CD4-positive, alpha-beta T cell (primary cell): ENCODE measurements at regions not wholly inside any gene's neighbourhood (a gene's known extent, or its start where the extent isn't known, plus 50 kb on each side); places are given as distances from the start of the nearest gene placed in this dataset.

Experiments
- ATAC-seq: fragments of 200-7000 bp; cut with Tn5 transposase; one replicate; pipeline ENCODE4 v1.10.0; 2022; ENCODE audit warnings: mild to moderate bottlenecking; ENCODE audit not compliant: poor library complexity
- CTCF ChIA-PET: fragments of 350-600 bp; sonication (Branson Sonifier 250); formaldehyde crosslinking; loops from one replicate; lab custom pipeline; 2021; ENCODE audit warnings: antibody characterized with exemption, inconsistent platforms; lab: Charles Lee
- POLR2A ChIA-PET: fragments of 350-600 bp; sonication (Branson Sonifier 250); formaldehyde crosslinking; loops from one replicate; lab custom pipeline; 2021; ENCODE audit warnings: antibody characterized with exemption, inconsistent platforms; lab: Charles Lee
- DNase-seq, 14 experiments: peaks; one replicate each; pipeline ENCODE4 v3.0.0-alpha.2; 2013 to 2020; ENCODE audit warnings: mixed read lengths in 2 of 14
- H3K27ac ChIP-seq, 2 donors: one replicate each; pipeline versions ENCODE4 v1.5.1 to v1.7.0; 2013; ENCODE audit warnings: low read length in 2 of 2, low read depth in 1 of 2, mild to moderate bottlenecking in 1 of 2
- H3K27me3 ChIP-seq, 2 experiments: 1 replicate in 1 of 2; 2 replicates in 1 of 2; pipeline versions ENCODE4 v1.6.1 to v1.7.0; 2013; ENCODE audit warnings: low read length in 2 of 2, control low read depth in 1 of 2, mild to moderate bottlenecking in 1 of 2, moderate library complexity in 1 of 2; ENCODE audit not compliant: insufficient read depth in 2 of 2, control insufficient read depth in 1 of 2
- H3K36me3 ChIP-seq: one replicate; pipeline ENCODE4 v1.6.1; 2013; ENCODE audit warnings: low read length, control low read depth; ENCODE audit not compliant: insufficient read depth
- H3K4me1 ChIP-seq: one replicate; pipeline ENCODE4 v1.6.1; 2013; ENCODE audit warnings: low read length, control low read depth; ENCODE audit not compliant: insufficient read depth
- H3K4me3 ChIP-seq: one replicate; pipeline ENCODE4 v1.5.1; 2013; ENCODE audit warnings: mild to moderate bottlenecking, low read length, moderate library complexity
- H3K9me3 ChIP-seq, 2 experiments: 1 replicate in 1 of 2; 2 replicates in 1 of 2; pipeline versions ENCODE4 v1.6.1 to v1.7.0; 2013; ENCODE audit warnings: low read length in 2 of 2, mild to moderate bottlenecking in 2 of 2, control low read depth in 1 of 2, moderate library complexity in 1 of 2; ENCODE audit not compliant: control insufficient read depth in 1 of 2, insufficient read depth in 1 of 2
- H3K27ac Mint-ChIP-seq: one replicate; pipeline ENCODE4 v1.8.0; 2020; ENCODE audit warnings: mixed read lengths
- H3K27me3 Mint-ChIP-seq: one replicate; pipeline ENCODE4 v1.8.0; 2021; ENCODE audit warnings: mixed read lengths
- H3K36me3 Mint-ChIP-seq: one replicate; pipeline ENCODE4 v1.8.0; 2021; ENCODE audit warnings: low read depth, mixed read lengths
- H3K4me1 Mint-ChIP-seq: one replicate; pipeline ENCODE4 v1.8.0; 2021; ENCODE audit warnings: low read depth, mixed read lengths
- H3K4me3 Mint-ChIP-seq: one replicate; pipeline ENCODE4 v1.8.0; 2020; ENCODE audit warnings: mild to moderate bottlenecking, mixed read lengths
- H3K9me3 Mint-ChIP-seq: one replicate; pipeline ENCODE4 v1.8.0; 2020; ENCODE audit warnings: mixed read lengths
- intact Hi-C, 2 experiments: fragments of 100-400 bp; cut with DNase I in 1 of 2; cut with micrococcal nuclease in 1 of 2; formaldehyde crosslinking; loops; one replicate each; pipeline versions ENCODE4 v1.15.1 to v1.9.0; 2023 to 2025; cut with DNase I, micrococcal nuclease
- TF ChIP-seq, protein P1 (sequence below): fragments of 200-600 bp; IDR thresholded peaks from one replicate; pipeline ENCODE4 v1.8.0; 2022; ENCODE audit warnings: antibody characterized with exemption, mild to moderate bottlenecking

DNA sequence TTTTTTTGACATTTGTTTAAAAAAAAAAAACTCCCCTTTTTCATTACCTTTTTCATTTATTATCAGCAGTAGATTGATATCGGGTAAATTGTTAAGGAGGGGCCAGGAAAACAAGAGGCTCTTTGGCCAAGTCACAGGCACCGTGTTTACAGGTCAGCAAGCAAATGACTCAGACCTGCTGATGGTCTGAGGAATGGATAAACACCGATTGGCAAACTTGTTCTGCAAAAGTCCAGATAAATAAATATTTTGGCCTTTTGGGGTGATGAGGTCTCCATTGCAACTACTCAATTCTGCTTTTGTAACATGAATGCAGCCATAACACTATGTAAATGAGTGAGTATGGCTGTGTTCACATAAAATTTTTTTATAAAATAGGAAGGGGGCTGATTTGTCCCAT lies 94.0 kb downstream of the RPS29 start:
- no peaks in the 10 kb centered on the region for H3K4me1 ChIP-seq
- H3K27ac Mint-ChIP-seq, result no peak overlapping the region
- no peaks in the 10 kb centered on the region for H3K9me3 ChIP-seq
- ChIA-PET POLR2A (no interaction called here), CTCF (interaction anchor here (0.7 kb wide), 1 partner anchor 31 kb away, joined by 3 read pairs; no protein-coding TSS in a partner anchor)
- H3K27ac ChIP-seq, result no peak overlapping the region
- intact Hi-C loops, result no loop called here
- H3K4me3 Mint-ChIP-seq, result no peak overlapping the region
- H3K36me3 Mint-ChIP-seq, result no peaks in the 10 kb centered on the region
- no peaks in the 10 kb centered on the region for H3K27me3 ChIP-seq
- H3K4me1 Mint-ChIP-seq, result no peaks in the 10 kb centered on the region
- ATAC-seq, result no peak
- no peak overlapping the region for H3K4me3 ChIP-seq
- no peak for DNase-seq
- H3K9me3 Mint-ChIP-seq, result no peaks in the 10 kb centered on the region
- TF ChIP-seq, protein P1, sequence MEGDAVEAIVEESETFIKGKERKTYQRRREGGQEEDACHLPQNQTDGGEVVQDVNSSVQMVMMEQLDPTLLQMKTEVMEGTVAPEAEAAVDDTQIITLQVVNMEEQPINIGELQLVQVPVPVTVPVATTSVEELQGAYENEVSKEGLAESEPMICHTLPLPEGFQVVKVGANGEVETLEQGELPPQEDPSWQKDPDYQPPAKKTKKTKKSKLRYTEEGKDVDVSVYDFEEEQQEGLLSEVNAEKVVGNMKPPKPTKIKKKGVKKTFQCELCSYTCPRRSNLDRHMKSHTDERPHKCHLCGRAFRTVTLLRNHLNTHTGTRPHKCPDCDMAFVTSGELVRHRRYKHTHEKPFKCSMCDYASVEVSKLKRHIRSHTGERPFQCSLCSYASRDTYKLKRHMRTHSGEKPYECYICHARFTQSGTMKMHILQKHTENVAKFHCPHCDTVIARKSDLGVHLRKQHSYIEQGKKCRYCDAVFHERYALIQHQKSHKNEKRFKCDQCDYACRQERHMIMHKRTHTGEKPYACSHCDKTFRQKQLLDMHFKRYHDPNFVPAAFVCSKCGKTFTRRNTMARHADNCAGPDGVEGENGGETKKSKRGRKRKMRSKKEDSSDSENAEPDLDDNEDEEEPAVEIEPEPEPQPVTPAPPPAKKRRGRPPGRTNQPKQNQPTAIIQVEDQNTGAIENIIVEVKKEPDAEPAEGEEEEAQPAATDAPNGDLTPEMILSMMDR, result no peak
- no peaks in the 10 kb centered on the region for H3K27me3 Mint-ChIP-seq
- no peaks in the 10 kb centered on the region for H3K36me3 ChIP-seq

DNA sequence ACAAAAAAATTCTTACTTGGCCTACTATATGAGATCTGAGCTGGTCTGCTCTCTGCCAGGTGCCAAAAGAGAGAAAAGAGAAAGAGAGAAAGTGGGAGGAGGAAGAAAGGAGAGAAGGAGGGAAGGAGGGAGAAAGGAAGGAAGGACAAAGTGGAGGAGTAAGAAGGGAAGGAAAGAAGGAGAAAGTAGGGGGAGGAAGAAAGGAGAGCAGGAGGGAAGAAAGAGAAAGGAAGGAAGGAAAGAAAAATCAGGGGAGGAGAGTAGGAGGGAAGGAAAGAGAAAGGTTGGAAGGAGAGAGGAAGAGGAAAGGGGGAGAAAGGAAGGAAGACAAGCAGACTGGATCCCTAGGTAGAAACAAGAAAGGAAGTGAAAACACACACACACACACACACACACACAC lies 96.8 kb downstream of the RPS29 start:
- Histone ChIP-seq H3K36me3 (no peaks in the 10 kb centered on the region), H3K27me3 (no peaks in the 10 kb centered on the region), H3K4me3 (no peak overlapping the region), H3K9me3 (no peaks in the 10 kb centered on the region), H3K27ac (no peak overlapping the region), H3K4me1 (no peaks in the 10 kb centered on the region)
- TF ChIP-seq, protein P1, result no peak
- ChIA-PET POLR2A (no interaction called here), CTCF (no interaction called here)
- Mint-ChIP-seq H3K4me3 (no peak overlapping the region), H3K27ac (no peak overlapping the region), H3K27me3 (no peaks in the 10 kb centered on the region), H3K4me1 (no peaks in the 10 kb centered on the region), H3K9me3 (no peaks in the 10 kb centered on the region), H3K36me3 (no peaks in the 10 kb centered on the region)
- ATAC-seq (no peak), DNase-seq (no peak)
- intact Hi-C loops, result no loop called here

DNA sequence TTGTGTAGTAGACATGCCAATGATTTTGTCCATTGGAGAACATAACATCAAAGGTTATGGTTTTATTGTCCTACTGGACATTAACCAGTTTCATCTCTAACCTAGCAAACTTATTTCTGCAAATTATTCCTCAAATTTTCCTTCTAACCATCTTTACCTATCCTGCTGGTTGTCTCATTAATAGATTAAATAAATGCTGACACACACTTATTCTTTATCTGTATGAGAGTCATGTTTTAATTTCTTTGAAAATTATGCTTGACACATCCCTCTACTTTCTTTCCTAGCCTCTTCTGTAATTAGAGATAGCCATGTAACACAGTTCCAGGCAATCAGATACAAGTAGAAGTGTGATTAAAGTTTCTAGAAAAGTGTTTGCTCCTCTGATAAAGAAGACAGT lies 98.9 kb downstream of the RPS29 start:
- Histone ChIP-seq H3K36me3 (no peaks in the 10 kb centered on the region), H3K4me1 (no peaks in the 10 kb centered on the region), H3K9me3 (no peaks in the 10 kb centered on the region), H3K4me3 (no peak overlapping the region), H3K27ac (no peak overlapping the region), H3K27me3 (no peaks in the 10 kb centered on the region)
- Mint-ChIP-seq H3K4me3 (no peak overlapping the region), H3K27me3 (no peaks in the 10 kb centered on the region), H3K4me1 (peaks cover 5% of the 10 kb centered on the region), H3K27ac (no peak overlapping the region), H3K36me3 (no peaks in the 10 kb centered on the region), H3K9me3 (no peaks in the 10 kb centered on the region)
- TF ChIP-seq, protein P1, result no peak
- ATAC-seq (no peak), DNase-seq (no peak)
- ChIA-PET CTCF (no interaction called here), POLR2A (no interaction called here)
- intact Hi-C loops, result no loop called here
